HG03135 (cell line): ENCODE measurements at regions not wholly inside any gene's neighbourhood (a gene's known extent, or its start where the extent isn't known, plus 50 kb on each side); places are given as distances from the start of the nearest gene placed in this dataset.
"Not testable (repeated sequence)": the region's sequence is repeated elsewhere in the genome, so short reads cannot be mapped to it uniquely, and the experiment has no call there.

Experiments
- ATAC-seq: cut with Tn5 transposase; IDR thresholded peaks from one replicate; pipeline ENCODE4 v1.9.1; 2021; ENCODE audit warnings: mild to moderate bottlenecking, moderate library complexity; ENCODE audit not compliant: unreplicated experiment

GRCh38 chr2:22382479-22383169, 1002.4 kb upstream of the KLHL29 start:
- no peak for ATAC-seq

GRCh38 chr2:22397847-22398246, 987.1 kb upstream of the KLHL29 start:
- no peak for ATAC-seq

GRCh38 chr2:22403748-22404147, 981.2 kb upstream of the KLHL29 start:
- ATAC-seq: no peak

- no peak for ATAC-seq
Observed at GRCh38 chr2:22406625-22407024, 978.4 kb upstream of the KLHL29 start.

GRCh38 chr2:22420076-22420475, 964.9 kb upstream of the KLHL29 start:
- ATAC-seq: no peak

GRCh38 chr2:22442051-22442450, 942.9 kb upstream of the KLHL29 start:
- no peak for ATAC-seq

GRCh38 chr2:22444281-22444680, 940.7 kb upstream of the KLHL29 start:
- no peak for ATAC-seq

GRCh38 chr2:22449696-22450095, 935.3 kb upstream of the KLHL29 start:
- no peak for ATAC-seq

- ATAC-seq: no peak
Observed at GRCh38 chr2:22450831-22451230, 934.1 kb upstream of the KLHL29 start.

GRCh38 chr2:22454826-22455485, 930.0 kb upstream of the KLHL29 start:
- no peak for ATAC-seq

- ATAC-seq: no peak
Observed at GRCh38 chr2:22458440-22458839, 926.5 kb upstream of the KLHL29 start.

- not testable (repeated sequence) for ATAC-seq
Observed at GRCh38 chr2:22475103-22475502, 909.9 kb upstream of the KLHL29 start.

GRCh38 chr2:22478329-22478728, 906.6 kb upstream of the KLHL29 start:
- no peak for ATAC-seq

- ATAC-seq: no peak
Observed at GRCh38 chr2:22481486-22482259, 903.3 kb upstream of the KLHL29 start.

GRCh38 chr2:22483036-22483435, 901.9 kb upstream of the KLHL29 start:
- no peak for ATAC-seq

GRCh38 chr2:22485486-22485885, 899.5 kb upstream of the KLHL29 start:
- no peak for ATAC-seq

- ATAC-seq: no peak
Observed at GRCh38 chr2:22486343-22486742, 898.6 kb upstream of the KLHL29 start.

- ATAC-seq: no peak
Observed at GRCh38 chr2:22487036-22487435, 897.9 kb upstream of the KLHL29 start.

- ATAC-seq: no peak
Observed at GRCh38 chr2:22487541-22487940, 897.4 kb upstream of the KLHL29 start.

GRCh38 chr2:22491442-22491841, 893.5 kb upstream of the KLHL29 start:
- ATAC-seq: no peak

GRCh38 chr2:22494156-22494555, 890.8 kb upstream of the KLHL29 start:
- no peak for ATAC-seq

- no peak for ATAC-seq
Observed at GRCh38 chr2:22497064-22497463, 887.9 kb upstream of the KLHL29 start.
